Coronary artery (tissue), 2 donors: ENCODE measurements at regions not wholly inside any gene's neighbourhood (a gene's known extent, or its start where the extent isn't known, plus 50 kb on each side); places are given as distances from the start of the nearest gene placed in this dataset.
"Not testable (repeated sequence)": the region's sequence is repeated elsewhere in the genome, so short reads cannot be mapped to it uniquely, and the experiment has no call there.

Experiments
- DNase-seq: peaks from one replicate; pipeline ENCODE4 v3.0.0-alpha.2; 2017; ENCODE audit warnings: low spot score
- H3K27ac ChIP-seq, 2 donors: fragments of 200-600 bp; sonication (generic); one replicate each; pipeline ENCODE4 v1.5.1; 2016 to 2019
- H3K4me3 ChIP-seq: fragments of 200-600 bp; sonication (generic); 2 replicates; pipeline ENCODE4 v1.5.1; 2016; ENCODE audit warnings: mild to moderate bottlenecking, moderate library complexity
- TF ChIP-seq, protein P1 (sequence below): fragments of 200-600 bp; sonication (generic); IDR thresholded peaks from one replicate; pipeline ENCODE4 v1.5.1; 2019; ENCODE audit warnings: antibody characterized with exemption

DNA sequence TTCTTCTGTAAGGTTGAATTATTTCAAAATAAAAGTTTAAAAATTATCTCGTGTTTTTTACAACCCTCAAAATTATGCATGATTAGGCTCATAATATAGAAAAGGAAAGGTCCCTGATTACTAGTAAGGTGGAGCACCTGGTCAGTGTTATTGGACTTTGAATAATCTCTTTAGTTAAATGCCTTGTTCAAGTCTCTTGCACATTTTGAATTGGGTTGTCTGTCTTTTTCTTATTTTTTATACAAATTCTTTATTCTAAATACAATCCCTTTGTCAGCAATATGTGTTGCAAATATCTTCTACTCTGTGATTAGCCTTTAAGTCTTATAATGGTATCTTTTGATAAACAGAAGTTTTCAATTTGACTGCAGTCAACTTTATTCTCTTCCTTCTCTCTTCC lies 100.7 kb upstream of the TNFSF4 start:
- Histone ChIP-seq H3K4me3 (no peak overlapping the region), H3K27ac (no peak overlapping the region)
- no peak for DNase-seq
- TF ChIP-seq, protein P1, sequence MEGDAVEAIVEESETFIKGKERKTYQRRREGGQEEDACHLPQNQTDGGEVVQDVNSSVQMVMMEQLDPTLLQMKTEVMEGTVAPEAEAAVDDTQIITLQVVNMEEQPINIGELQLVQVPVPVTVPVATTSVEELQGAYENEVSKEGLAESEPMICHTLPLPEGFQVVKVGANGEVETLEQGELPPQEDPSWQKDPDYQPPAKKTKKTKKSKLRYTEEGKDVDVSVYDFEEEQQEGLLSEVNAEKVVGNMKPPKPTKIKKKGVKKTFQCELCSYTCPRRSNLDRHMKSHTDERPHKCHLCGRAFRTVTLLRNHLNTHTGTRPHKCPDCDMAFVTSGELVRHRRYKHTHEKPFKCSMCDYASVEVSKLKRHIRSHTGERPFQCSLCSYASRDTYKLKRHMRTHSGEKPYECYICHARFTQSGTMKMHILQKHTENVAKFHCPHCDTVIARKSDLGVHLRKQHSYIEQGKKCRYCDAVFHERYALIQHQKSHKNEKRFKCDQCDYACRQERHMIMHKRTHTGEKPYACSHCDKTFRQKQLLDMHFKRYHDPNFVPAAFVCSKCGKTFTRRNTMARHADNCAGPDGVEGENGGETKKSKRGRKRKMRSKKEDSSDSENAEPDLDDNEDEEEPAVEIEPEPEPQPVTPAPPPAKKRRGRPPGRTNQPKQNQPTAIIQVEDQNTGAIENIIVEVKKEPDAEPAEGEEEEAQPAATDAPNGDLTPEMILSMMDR = no peak

DNA sequence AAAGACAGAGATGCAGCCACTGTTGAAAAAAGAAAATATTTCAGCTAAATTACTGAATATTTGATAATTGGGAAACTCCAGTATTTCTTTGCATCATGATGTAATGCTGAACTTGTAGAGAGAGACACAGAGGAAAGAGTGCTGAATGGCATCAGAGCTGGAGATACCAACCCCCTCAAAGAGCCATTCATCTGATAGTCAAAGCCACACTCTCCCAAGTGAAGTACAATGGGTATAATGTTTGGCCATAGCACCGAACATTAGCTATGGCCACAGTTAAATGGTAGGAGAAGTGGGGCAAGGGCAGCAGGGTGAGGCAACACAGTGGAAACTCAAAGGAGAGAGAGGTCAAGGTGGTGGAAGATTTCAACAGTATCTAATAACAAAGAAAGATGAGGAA lies 107.5 kb upstream of the TNFSF4 start:
- TF ChIP-seq, protein P1 = no peak
- H3K27ac ChIP-seq = no peak overlapping the region
- H3K4me3 ChIP-seq = no peak overlapping the region
- no peak for DNase-seq

DNA sequence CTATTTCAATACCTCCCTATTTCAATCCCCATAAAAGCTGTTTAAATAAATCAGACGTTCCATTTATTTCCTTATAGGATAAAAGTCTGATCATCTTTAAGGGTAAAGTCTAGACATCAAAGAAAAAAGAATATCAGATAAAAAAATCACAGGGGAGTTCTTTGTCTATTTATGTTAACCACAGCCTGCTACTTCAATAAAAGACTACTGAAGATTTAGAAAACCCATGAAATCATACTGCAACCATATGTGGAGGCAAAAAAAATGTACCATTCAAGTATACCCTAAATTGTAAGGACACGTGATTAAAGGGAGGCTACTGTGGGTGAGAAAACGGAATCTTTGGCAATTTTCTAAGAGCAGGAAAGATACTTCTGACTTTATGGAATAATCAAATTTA lies 108.2 kb upstream of the TNFSF4 start:
- Histone ChIP-seq H3K27ac (no peak overlapping the region), H3K4me3 (no peak overlapping the region)
- TF ChIP-seq, protein P1 = no peak
- DNase-seq = no peak

DNA sequence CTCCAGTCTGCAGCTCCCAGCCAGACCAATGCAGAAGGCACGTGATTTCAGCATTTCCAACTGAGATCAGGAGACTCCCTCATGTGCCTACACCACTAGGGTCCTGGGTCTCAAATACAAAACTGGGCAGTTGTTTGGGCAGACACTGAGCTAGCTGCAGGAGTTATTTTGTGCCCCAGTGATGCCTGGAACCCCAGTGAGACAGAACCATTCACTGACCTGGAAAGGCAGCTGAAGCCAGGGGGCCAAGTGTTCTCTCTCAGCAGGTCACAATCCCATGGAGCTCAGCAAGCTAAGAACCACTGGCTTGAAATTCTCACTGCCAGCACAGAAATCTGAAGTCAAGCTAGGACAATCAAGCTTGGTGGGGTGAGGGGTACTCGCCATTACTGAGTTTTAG lies 111.7 kb upstream of the TNFSF4 start:
- no peak overlapping the region for H3K4me3 ChIP-seq
- no peak for DNase-seq
- H3K27ac ChIP-seq = no peak overlapping the region
- TF ChIP-seq, protein P1 = no peak

DNA sequence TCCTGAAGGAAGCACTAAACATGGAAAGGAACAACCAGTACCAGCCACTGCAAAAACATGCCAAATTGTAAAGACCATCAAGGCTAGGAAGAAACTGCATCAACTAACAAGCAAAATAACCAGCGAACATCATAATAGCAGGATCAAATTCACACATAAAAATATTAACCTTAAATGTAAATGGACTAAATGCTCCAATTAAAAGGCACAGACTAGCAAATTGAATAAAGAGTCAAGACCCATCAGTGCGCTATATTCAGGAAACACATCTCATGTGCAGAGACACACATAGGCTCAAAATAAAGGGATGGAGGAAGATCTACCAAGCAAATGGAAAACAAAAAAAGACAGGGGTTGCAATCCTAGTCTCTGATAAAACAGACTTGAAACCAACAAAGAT lies 117.2 kb upstream of the TNFSF4 start:
- H3K27ac ChIP-seq, DNase-seq, H3K4me3 ChIP-seq: not testable (repeated sequence)

DNA sequence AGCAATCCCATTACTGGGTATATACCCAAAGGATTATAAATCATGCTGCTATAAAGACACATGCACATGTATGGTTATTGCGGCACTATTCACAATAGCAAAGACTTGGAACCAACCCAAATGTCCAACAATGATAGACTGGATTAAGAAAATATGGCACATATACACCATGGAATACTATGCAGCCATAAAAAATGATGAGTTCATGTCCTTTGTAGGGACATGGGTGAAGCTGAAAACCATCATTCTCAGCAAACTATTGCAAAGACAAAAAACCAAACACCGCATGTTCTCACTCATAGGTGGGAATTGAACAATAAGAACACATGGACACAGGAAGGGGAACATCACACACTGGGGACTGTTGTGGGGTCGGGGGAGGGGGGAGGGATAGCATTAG lies 120.9 kb upstream of the TNFSF4 start:
- DNase-seq, H3K4me3 ChIP-seq, H3K27ac ChIP-seq: not testable (repeated sequence)

DNA sequence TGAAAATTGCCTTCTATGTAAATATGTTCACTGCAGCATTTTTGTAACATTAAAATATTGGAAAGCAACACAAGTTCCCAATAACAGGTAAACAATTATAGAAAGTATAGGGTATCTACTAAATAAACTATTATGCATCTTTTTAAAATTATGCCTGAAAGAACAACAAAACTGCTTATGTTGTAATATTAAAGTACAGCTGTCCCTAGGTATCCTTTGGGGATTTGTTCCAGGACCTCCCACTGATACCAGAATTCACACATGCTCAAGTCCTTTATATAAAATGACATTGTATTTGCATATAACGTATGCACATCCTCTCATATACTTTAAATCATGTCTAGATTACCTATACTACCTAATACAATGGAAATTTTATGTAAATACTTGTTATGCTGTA lies 121.8 kb upstream of the TNFSF4 start:
- Histone ChIP-seq H3K4me3 (no peak overlapping the region), H3K27ac (no peak overlapping the region)
- DNase-seq = no peak
- TF ChIP-seq, protein P1 = no peak

DNA sequence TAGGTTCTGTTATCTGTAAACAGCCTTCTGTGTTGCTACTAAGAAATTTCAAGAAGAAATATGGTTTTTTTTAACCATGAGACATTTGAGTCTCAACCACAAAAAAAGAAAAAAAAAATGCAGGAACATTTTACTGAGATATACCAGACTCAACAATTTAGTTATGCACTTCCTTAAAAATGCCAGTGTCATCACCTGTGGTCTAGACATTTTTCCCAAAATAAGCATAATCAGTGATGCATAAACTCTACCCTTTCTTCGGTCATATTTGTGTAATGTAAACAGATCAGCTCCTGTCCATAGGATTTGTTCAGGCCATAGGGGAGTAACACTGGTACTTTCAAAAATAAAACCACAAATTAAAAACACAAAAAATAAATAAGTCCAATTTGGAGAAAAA lies 122.6 kb upstream of the TNFSF4 start:
- Histone ChIP-seq H3K4me3 (no peak overlapping the region), H3K27ac (no peak overlapping the region)
- TF ChIP-seq, protein P1 = no peak
- DNase-seq = no peak
